ENCODE measurements at regions not wholly inside any gene's neighbourhood (a gene's known extent, or its start where the extent isn't known, plus 50 kb on each side); places are given as distances from the start of the nearest gene placed in this dataset.

GRCh38 chr6:122014961-122015360 lies 384.5 kb upstream of the HSF2 start:
- no peak for TF ChIP-seq POLR2A (IDR thresholded peaks at IDR 0.05; ENCODE audit: low read depth, low read length)
- TF ChIP-seq POLR2AphosphoS5 (IDR thresholded peaks at IDR 0.05; ENCODE audit: low read depth, low read length), result no peak
